ENCODE measurements at regions not wholly inside any gene's neighbourhood (a gene's known extent, or its start where the extent isn't known, plus 50 kb on each side); places are given as distances from the start of the nearest gene placed in this dataset.

GRCh38 chr2:15681089-15681885 lies 89.6 kb downstream of the DDX1 start:
- TF ChIP-seq SIN3A (IDR thresholded peaks at IDR 0.05; ENCODE audit: borderline replicate concordance, insufficient read depth, low read length) = no peak
- no peak for TF ChIP-seq POLR2AphosphoS5 (IDR thresholded peaks at IDR 0.05; ENCODE audit: low read depth, low read length)
- TF ChIP-seq FOXP2 (optimal IDR thresholded peaks at IDR 0.05; ENCODE audit: borderline replicate concordance, extremely low read depth, extremely low read length, insufficient read depth) = no peak
- TF ChIP-seq REST (IDR thresholded peaks at IDR 0.05; ENCODE audit: insufficient read depth in 1 of 2, low read depth in 2 of 2, low read length in 2 of 2) = no peak
- TF ChIP-seq TAF1 (IDR thresholded peaks at IDR 0.05; ENCODE audit: borderline replicate concordance, insufficient read depth, low read length) = no peak

- TF ChIP-seq TAF1 (IDR thresholded peaks at IDR 0.05; ENCODE audit: borderline replicate concordance, insufficient read depth, low read length) (no peak), REST (IDR thresholded peaks at IDR 0.05; ENCODE audit: insufficient read depth in 1 of 2, low read depth in 2 of 2, low read length in 2 of 2) (no peak)
Observed at GRCh38 chr2:15682354-15682753, 90.7 kb downstream of the DDX1 start.

- TF ChIP-seq SIN3A (IDR thresholded peaks at IDR 0.05; ENCODE audit: borderline replicate concordance, insufficient read depth, low read length) = no peak
- TF ChIP-seq FOXP2 (optimal IDR thresholded peaks at IDR 0.05; ENCODE audit: borderline replicate concordance, extremely low read depth, extremely low read length, insufficient read depth) = no peak
- no peak for TF ChIP-seq TAF1 (IDR thresholded peaks at IDR 0.05; ENCODE audit: borderline replicate concordance, insufficient read depth, low read length)
- TF ChIP-seq REST (IDR thresholded peaks at IDR 0.05; ENCODE audit: insufficient read depth in 1 of 2, low read depth in 2 of 2, low read length in 2 of 2) = no peak
- TF ChIP-seq POLR2AphosphoS5 (IDR thresholded peaks at IDR 0.05; ENCODE audit: low read depth, low read length) = no peak
Observed at GRCh38 chr2:15684161-15685039, 92.7 kb downstream of the DDX1 start.

- TF ChIP-seq SIN3A (IDR thresholded peaks at IDR 0.05; ENCODE audit: borderline replicate concordance, insufficient read depth, low read length) = no peak
- no peak for TF ChIP-seq REST (IDR thresholded peaks at IDR 0.05; ENCODE audit: insufficient read depth in 1 of 2, low read depth in 2 of 2, low read length in 2 of 2)
- TF ChIP-seq POLR2AphosphoS5 (IDR thresholded peaks at IDR 0.05; ENCODE audit: low read depth, low read length) = no peak
- no peak for TF ChIP-seq TAF1 (IDR thresholded peaks at IDR 0.05; ENCODE audit: borderline replicate concordance, insufficient read depth, low read length)
- TF ChIP-seq FOXP2 (optimal IDR thresholded peaks at IDR 0.05; ENCODE audit: borderline replicate concordance, extremely low read depth, extremely low read length, insufficient read depth) = no peak
Observed at GRCh38 chr2:15685143-15685542, 93.5 kb downstream of the DDX1 start.
